Ammon's horn (tissue), 1 donor: ENCODE measurements at regions not wholly inside any gene's neighbourhood (a gene's known extent, or its start where the extent isn't known, plus 50 kb on each side); places are given as distances from the start of the nearest gene placed in this dataset.
"Not testable (repeated sequence)": the region's sequence is repeated elsewhere in the genome, so short reads cannot be mapped to it uniquely, and the experiment has no call there.

ENCODE experiments used
- DNase-seq: peaks from one replicate; pipeline ENCODE4 v3.0.0-alpha.2; 2016; ENCODE audit warnings: low spot score

GRCh38 chr17:14732211-14732610 lies 431.3 kb downstream of the HS3ST3B1 start:
- DNase-seq: no peak

- no peak for DNase-seq
Observed at GRCh38 chr17:14731591-14731990, 430.7 kb downstream of the HS3ST3B1 start.

GRCh38 chr17:14730821-14731220 lies 429.9 kb downstream of the HS3ST3B1 start:
- no peak for DNase-seq

- no peak for DNase-seq
Observed at GRCh38 chr17:14725729-14726128, 424.8 kb downstream of the HS3ST3B1 start.

DNA sequence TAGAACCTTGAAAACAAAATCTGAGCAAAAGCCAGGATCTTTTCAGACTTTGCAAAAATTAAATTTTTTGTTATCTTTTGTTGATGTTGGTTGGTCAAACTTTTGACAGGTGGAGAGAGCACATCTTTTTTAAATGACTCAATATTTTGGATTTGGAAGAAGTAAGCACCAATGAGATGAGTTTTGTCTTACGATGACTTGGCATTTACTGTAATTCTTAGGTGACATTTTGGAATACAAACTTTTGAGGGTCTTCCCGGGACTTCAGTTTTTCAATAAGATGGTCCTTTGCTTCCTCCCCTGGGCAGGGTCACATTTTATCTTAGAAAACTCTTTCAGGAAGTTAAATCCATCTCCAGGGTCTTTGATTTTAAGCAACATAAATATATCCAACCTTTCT lies 423.9 kb downstream of the HS3ST3B1 start:
- DNase-seq: no peak

GRCh38 chr17:14723349-14723748 lies 422.5 kb downstream of the HS3ST3B1 start:
- DNase-seq: not testable (repeated sequence)

DNA sequence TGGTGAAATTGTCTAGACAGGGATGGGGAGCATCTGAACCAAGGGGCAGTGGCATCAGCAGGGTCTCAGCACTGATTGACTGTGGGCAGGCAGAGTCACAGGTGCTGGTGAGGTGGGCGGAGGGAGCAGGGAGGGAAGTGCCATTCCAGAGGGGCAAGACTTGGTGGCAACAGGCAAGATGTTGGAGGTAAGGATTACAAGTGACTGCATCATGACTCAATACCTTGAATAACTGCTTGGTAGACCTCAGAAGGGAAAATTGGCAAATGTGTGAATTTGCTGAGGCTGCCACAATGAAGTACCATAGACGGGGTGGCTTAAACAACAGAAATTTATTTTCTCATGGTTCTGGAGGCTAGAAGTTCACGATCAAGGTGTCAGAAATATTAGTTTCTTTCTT lies 419.1 kb downstream of the HS3ST3B1 start:
- DNase-seq: no peak

GRCh38 chr17:14717859-14718258 lies 417.0 kb downstream of the HS3ST3B1 start:
- no peak for DNase-seq

GRCh38 chr17:14715561-14715960 lies 414.7 kb downstream of the HS3ST3B1 start:
- no peak for DNase-seq

GRCh38 chr17:14712611-14713021 lies 411.7 kb downstream of the HS3ST3B1 start:
- no peak for DNase-seq

DNA sequence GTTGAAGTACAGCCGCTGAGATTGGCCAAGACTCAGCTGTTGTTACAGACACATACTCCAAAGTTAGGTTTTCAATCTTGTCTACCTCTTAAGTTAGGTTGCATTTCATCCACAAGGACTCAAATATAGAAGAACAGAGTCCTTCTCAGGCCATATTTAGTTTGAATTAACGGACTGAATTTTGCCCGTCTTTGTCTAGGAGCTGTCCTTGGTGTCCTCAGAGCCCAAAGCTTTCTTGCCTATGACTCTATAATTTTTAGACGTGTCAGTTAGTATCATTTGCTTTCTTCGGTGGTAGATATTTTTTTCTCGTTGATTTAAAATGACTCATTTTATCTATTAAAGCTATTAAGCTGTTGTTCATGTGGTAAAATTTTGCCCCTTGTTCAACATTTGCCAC lies 403.2 kb downstream of the HS3ST3B1 start:
- DNase-seq: no peak

DNA sequence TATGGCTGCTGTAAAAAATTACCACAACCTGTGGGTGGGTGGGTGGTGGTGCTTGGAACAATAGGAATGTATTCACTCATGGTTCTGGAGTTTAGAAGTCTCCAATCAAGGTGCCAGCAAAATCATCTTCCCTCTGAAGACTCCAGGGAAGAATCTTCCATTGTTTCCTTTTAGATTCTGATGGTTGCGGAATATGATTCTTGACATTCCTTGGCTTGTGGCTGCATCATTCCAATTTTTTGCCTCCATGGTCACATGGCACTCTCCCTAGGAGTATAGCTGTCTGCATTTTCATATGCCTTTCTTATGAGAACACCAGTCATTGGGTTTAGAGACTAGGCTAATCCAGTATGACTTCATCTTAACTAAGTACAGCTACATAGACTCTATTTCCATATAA lies 401.0 kb downstream of the HS3ST3B1 start:
- no peak for DNase-seq

- DNase-seq: no peak
Observed at GRCh38 chr17:14699574-14700185, 398.8 kb downstream of the HS3ST3B1 start.

DNA sequence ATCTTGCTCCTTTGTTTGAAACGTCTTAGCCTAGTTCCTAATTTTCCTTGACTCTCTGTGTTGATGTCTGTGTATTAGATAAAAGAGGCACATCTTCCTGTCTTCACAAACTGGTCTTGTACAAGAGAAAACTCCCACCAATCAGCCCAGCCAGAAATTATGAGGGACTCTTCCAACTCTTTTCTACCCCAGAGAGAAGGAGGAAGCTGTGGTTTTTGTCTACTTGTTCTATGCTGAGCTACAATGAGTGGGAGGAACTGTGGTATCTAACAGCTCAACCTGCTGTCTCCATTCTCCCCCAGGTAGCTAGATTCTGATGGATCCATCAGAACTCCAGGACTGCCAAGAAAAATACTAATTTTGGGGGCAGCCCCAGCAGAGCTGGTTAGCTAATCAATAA lies 392.5 kb downstream of the HS3ST3B1 start:
- DNase-seq: no peak

DNA sequence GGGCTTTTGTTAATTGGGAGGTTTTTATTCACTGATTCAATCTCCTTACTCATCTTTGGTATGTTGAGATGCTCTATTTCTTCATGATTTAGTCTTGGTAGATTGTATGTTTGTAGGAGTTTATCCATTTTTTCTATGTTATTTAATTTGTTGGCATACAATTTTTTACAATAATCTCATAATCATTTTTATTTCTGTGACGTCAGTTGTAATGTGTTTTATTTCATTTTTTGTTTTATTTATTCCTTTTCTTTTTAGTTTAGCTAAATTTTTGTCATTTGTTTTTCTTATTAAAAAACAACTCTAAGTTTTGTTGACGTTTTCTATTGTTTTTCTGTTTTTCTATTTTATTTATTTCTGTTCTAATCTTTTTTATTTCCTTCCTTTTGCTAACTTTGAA lies 389.8 kb downstream of the HS3ST3B1 start:
- no peak for DNase-seq

- DNase-seq: no peak
Observed at GRCh38 chr17:14688134-14688533, 387.3 kb downstream of the HS3ST3B1 start.

- no peak for DNase-seq
Observed at GRCh38 chr17:14672830-14673229, 371.9 kb downstream of the HS3ST3B1 start.

- DNase-seq: no peak
Observed at GRCh38 chr17:14670861-14671260, 370.0 kb downstream of the HS3ST3B1 start.

DNA sequence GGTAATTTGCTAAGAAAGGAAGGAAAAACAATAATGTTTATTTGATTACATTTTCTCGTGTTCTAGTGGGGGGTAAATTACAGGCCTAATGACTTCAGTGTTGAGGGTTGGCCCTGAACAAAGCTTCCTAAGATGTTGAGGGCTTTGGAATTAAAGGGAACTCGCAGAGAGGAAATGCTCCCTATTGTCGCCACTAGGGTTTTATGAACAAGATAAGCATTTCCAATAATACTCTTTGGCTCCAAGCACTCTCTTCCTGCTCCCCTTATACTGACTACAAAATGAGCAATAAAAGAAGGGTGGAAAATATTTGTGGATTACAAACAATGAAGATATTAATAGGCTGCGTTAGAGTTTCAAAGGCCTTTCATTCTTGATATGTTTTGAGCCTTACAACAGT lies 363.6 kb downstream of the HS3ST3B1 start:
- DNase-seq: no peak

- no peak for DNase-seq
Observed at GRCh38 chr17:14641117-14641516, 340.2 kb downstream of the HS3ST3B1 start.

DNA sequence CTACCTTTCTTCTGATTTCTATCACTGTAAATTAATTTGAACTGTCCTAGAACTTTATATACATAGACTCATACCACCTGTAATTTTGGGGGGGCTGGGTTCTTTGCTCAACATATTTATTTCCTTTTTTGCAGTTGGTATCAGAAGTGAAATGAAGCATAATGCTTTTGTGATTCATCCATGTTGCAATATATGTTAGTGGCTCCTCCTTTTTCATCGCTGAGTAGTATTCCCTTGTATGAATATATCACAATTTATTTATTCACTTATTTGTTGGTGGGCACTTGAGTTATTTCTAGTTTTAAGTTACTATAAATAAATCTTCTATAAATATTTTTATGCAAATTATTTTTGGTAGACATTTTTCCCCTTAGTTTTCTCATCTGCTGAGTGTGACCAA lies 336.4 kb downstream of the HS3ST3B1 start:
- DNase-seq: no peak

- no peak for DNase-seq
Observed at GRCh38 chr17:14630621-14631020, 329.7 kb downstream of the HS3ST3B1 start.

DNA sequence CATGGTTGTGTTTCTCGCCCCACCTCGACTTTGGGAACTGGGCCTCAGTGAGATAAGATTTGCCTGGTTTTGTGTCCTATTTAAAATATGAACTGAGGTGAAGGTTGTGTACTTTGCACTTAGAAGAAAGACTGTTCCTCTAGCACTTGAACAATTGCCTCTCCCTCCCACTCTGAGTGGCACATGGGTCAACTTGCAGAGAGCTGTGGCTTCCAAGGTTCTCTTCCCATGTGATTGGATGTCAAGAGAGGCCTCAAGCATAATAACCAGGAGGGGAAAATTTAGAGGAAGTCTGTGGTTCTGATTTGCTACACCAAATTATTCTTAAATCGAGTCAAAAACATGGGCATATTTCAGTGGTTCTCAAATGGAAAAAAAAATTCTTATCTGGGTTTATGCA lies 329.2 kb downstream of the HS3ST3B1 start:
- no peak for DNase-seq

DNA sequence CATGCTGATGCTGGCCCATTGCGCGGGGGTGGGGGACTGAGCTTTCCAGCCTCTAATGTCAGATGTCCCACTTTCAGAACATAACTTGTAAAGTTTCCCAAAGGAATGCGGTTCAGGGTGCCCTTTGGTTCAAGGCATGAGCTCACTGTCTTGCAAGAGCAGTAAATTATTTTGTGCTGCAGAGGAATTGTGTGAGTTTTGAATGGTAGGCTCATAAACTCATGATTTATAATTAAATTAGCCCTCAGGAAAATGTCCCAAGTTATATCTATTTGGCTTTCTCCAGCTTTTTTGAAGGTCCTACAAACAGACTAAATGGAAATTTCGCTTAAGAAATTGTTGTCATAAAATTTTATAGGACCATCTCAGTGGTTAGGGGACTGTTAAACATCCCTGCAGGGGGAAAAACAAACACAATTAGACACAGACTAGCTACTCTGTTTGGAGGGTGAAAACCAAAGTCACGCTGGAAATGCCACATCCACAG lies 321.8 kb downstream of the HS3ST3B1 start:
- DNase-seq: no peak
